ENCODE measurements at regions not wholly inside any gene's neighbourhood (a gene's known extent, or its start where the extent isn't known, plus 50 kb on each side); places are given as distances from the start of the nearest gene placed in this dataset.

- no peaks in the 10 kb centered on the region for H3K9me3 ChIP-seq (ENCODE audit: insufficient read depth, low read depth, low read length)
- no peaks in the 10 kb centered on the region for H3K4me1 ChIP-seq (ENCODE audit: insufficient read depth, low read length)
- H3K27ac ChIP-seq (ENCODE audit: low read depth, low read length): no peak overlapping the region
- no peak overlapping the region for H3K9ac ChIP-seq (ENCODE audit: low read depth, low read length)
- no peaks in the 10 kb centered on the region for H3K27me3 ChIP-seq (ENCODE audit: insufficient read depth, low read length)
- H3K4me3 ChIP-seq (ENCODE audit: low read length): no peak overlapping the region
- no peaks in the 10 kb centered on the region for H3K36me3 ChIP-seq (ENCODE audit: insufficient read depth, low read length)
Measured at GRCh38 chr3:137438561-137438960, 325.6 kb upstream of the SOX14 start.

DNA sequence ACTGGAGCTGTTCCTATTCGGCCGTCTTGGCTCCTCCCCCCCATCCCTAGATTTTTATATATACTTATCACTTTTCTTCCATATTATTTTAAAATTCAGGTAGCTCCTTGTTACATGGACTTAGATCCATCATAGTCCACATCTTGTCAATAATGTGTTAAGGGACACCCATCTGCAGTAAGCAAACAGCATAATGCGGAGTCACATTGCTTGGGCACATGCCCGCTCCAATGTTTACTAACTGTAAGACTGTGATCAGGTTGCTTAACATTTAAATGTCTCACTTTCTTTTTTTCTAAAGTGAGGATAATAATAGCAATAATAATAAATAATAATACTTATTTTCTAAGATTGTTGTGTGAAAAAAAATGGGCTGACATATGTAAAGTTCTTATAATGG, 303.2 kb upstream of the SOX14 start:
- WGBS: 95% methylated on average over 4 of the region's 4 CpGs
- H3K4me1 ChIP-seq (ENCODE audit: insufficient read depth, low read length): no peaks in the 10 kb centered on the region
- H3K4me3 ChIP-seq (ENCODE audit: low read length): no peak overlapping the region; the same call in 1 of the 2 replicates
- H3K9ac ChIP-seq (ENCODE audit: low read depth, low read length): no peak overlapping the region
- H3K36me3 ChIP-seq (ENCODE audit: insufficient read depth, low read length): no peaks in the 10 kb centered on the region
- H3K27ac ChIP-seq (ENCODE audit: low read depth, low read length): no peak overlapping the region
- H3K27me3 ChIP-seq (ENCODE audit: insufficient read depth, low read length): no peaks in the 10 kb centered on the region
- no peaks in the 10 kb centered on the region for H3K9me3 ChIP-seq (ENCODE audit: insufficient read depth, low read depth, low read length)

- no peaks in the 10 kb centered on the region for H3K36me3 ChIP-seq (ENCODE audit: insufficient read depth, low read length)
- H3K9ac ChIP-seq (ENCODE audit: low read depth, low read length): no peak overlapping the region
- WGBS: 86% methylated on average over 5 of the region's 5 CpGs
- no peak overlapping the region for H3K4me3 ChIP-seq (ENCODE audit: low read length)
- no peak overlapping the region for H3K27ac ChIP-seq (ENCODE audit: low read depth, low read length)
- H3K9me3 ChIP-seq (ENCODE audit: insufficient read depth, low read depth, low read length): no peaks in the 10 kb centered on the region
- no peaks in the 10 kb centered on the region for H3K27me3 ChIP-seq (ENCODE audit: insufficient read depth, low read length)
- H3K4me1 ChIP-seq (ENCODE audit: insufficient read depth, low read length): peaks cover 6% of the 10 kb centered on the region; the same call in 1 of the 2 replicates
Measured at GRCh38 chr3:137463131-137463530, 301.0 kb upstream of the SOX14 start.

- no peak overlapping the region for H3K4me3 ChIP-seq (ENCODE audit: low read length)
- WGBS: 88% methylated on average over 3 of the region's 4 CpGs
- H3K36me3 ChIP-seq (ENCODE audit: insufficient read depth, low read length): no peaks in the 10 kb centered on the region
- H3K27ac ChIP-seq (ENCODE audit: low read depth, low read length): no peak overlapping the region
- no peaks in the 10 kb centered on the region for H3K9me3 ChIP-seq (ENCODE audit: insufficient read depth, low read depth, low read length)
- H3K27me3 ChIP-seq (ENCODE audit: insufficient read depth, low read length): no peaks in the 10 kb centered on the region
- no peak overlapping the region for H3K9ac ChIP-seq (ENCODE audit: low read depth, low read length)
- H3K4me1 ChIP-seq (ENCODE audit: insufficient read depth, low read length): peaks cover 14% of the 10 kb centered on the region
Measured at GRCh38 chr3:137464341-137464740, 299.8 kb upstream of the SOX14 start.

- no peaks in the 10 kb centered on the region for H3K27me3 ChIP-seq (ENCODE audit: insufficient read depth, low read length)
- WGBS: 62% methylated on average over 6 of the region's 7 CpGs
- H3K36me3 ChIP-seq (ENCODE audit: insufficient read depth, low read length): no peaks in the 10 kb centered on the region
- H3K4me3 ChIP-seq (ENCODE audit: low read length): no peak overlapping the region
- H3K27ac ChIP-seq (ENCODE audit: low read depth, low read length): no peak overlapping the region
- H3K4me1 ChIP-seq (ENCODE audit: insufficient read depth, low read length): peaks cover 14% of the 10 kb centered on the region
- no peaks in the 10 kb centered on the region for H3K9me3 ChIP-seq (ENCODE audit: insufficient read depth, low read depth, low read length)
- H3K9ac ChIP-seq (ENCODE audit: low read depth, low read length): no peak overlapping the region
Measured at GRCh38 chr3:137468446-137468845, 295.7 kb upstream of the SOX14 start.

DNA sequence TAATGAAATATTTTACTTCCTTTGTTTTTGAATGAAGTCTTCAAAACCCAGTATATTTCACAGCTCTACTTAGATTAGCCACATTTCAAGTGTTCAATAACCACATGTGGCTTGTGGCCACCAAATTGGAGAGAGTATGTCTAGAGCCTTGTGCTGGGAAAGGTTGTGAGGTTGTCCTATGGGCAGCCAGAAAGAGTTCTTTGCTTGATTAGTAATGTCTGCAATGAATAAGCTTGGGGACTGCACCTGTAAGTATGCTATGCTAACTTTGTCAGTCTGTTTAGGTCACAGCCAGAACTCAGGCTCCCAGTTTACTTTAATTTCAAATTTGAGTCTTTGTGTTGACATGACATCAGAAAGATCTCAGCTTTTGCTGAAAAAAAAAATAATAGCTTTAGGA, 294.9 kb upstream of the SOX14 start:
- H3K4me1 ChIP-seq (ENCODE audit: insufficient read depth, low read length): peaks cover 14% of the 10 kb centered on the region
- no peaks in the 10 kb centered on the region for H3K27me3 ChIP-seq (ENCODE audit: insufficient read depth, low read length)
- H3K9ac ChIP-seq (ENCODE audit: low read depth, low read length): no peak overlapping the region
- no peaks in the 10 kb centered on the region for H3K36me3 ChIP-seq (ENCODE audit: insufficient read depth, low read length)
- no peaks in the 10 kb centered on the region for H3K9me3 ChIP-seq (ENCODE audit: insufficient read depth, low read depth, low read length)
- no peak overlapping the region for H3K4me3 ChIP-seq (ENCODE audit: low read length)
- no peak overlapping the region for H3K27ac ChIP-seq (ENCODE audit: low read depth, low read length)

- Histone ChIP-seq H3K27me3 (ENCODE audit: insufficient read depth, low read length) (no peaks in the 10 kb centered on the region), H3K4me1 (ENCODE audit: insufficient read depth, low read length) (peaks cover 14% of the 10 kb centered on the region), H3K4me3 (ENCODE audit: low read length) (no peak overlapping the region), H3K36me3 (ENCODE audit: insufficient read depth, low read length) (no peaks in the 10 kb centered on the region), H3K9ac (ENCODE audit: low read depth, low read length) (no peak overlapping the region), H3K9me3 (ENCODE audit: insufficient read depth, low read depth, low read length) (no peaks in the 10 kb centered on the region), H3K27ac (ENCODE audit: low read depth, low read length) (no peak overlapping the region)
- 93% methylated on average over 4 of the region's 4 CpGs for WGBS
Measured at GRCh38 chr3:137471130-137471529, 293.0 kb upstream of the SOX14 start.

DNA sequence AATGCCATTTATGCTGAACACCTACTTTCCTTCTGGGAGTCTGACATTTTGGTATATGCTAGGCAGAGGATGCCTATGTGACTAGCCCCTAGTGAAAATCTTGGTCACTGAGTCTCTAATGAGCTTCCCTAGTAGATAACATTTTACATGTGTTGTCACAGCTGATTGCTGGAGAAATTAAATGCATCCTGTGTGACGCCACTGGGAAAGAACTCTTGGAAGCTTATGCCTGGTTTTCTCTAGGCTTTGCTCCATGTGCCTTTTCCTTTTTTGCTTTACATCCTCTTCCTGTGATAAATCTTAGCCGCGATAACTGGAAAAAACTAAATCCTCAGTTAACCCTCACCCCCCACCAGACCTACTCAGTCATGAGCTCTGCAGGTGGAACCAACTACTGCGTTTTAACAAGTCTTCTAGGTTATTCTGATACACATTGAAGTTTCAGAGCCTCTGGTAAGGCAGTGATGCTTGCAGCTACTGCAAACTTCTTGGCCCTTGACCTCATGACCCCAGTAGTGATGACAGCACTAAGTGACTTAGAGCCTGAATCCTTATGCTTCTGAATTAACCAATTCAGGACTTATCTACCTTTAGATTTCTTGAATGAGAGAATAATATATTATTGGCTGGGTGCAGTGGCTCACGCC, 292.4 kb upstream of the SOX14 start:
- Histone ChIP-seq H3K9ac (ENCODE audit: low read depth, low read length) (no peak overlapping the region), H3K36me3 (ENCODE audit: insufficient read depth, low read length) (no peaks in the 10 kb centered on the region), H3K4me3 (ENCODE audit: low read length) (no peak overlapping the region), H3K27me3 (ENCODE audit: insufficient read depth, low read length) (no peaks in the 10 kb centered on the region), H3K27ac (ENCODE audit: low read depth, low read length) (no peak overlapping the region), H3K9me3 (ENCODE audit: insufficient read depth, low read depth, low read length) (no peaks in the 10 kb centered on the region), H3K4me1 (ENCODE audit: insufficient read depth, low read length) (peaks cover 14% of the 10 kb centered on the region)
- WGBS: 94% methylated on average over 5 of the region's 5 CpGs

- no peak overlapping the region for H3K9ac ChIP-seq (ENCODE audit: low read depth, low read length)
- H3K27me3 ChIP-seq (ENCODE audit: insufficient read depth, low read length): no peaks in the 10 kb centered on the region
- WGBS: 94% methylated on average over 5 of the region's 6 CpGs
- no peak overlapping the region for H3K27ac ChIP-seq (ENCODE audit: low read depth, low read length)
- no peak overlapping the region for H3K4me3 ChIP-seq (ENCODE audit: low read length)
- H3K9me3 ChIP-seq (ENCODE audit: insufficient read depth, low read depth, low read length): peaks cover 4% of the 10 kb centered on the region
- H3K36me3 ChIP-seq (ENCODE audit: insufficient read depth, low read length): no peaks in the 10 kb centered on the region
- no peaks in the 10 kb centered on the region for H3K4me1 ChIP-seq (ENCODE audit: insufficient read depth, low read length)
Measured at GRCh38 chr3:137477614-137478013, 286.5 kb upstream of the SOX14 start.

- Histone ChIP-seq H3K27me3 (ENCODE audit: insufficient read depth, low read length) (no peaks in the 10 kb centered on the region), H3K27ac (ENCODE audit: low read depth, low read length) (no peak overlapping the region), H3K9ac (ENCODE audit: low read depth, low read length) (no peak overlapping the region), H3K4me3 (ENCODE audit: low read length) (no peak overlapping the region), H3K4me1 (ENCODE audit: insufficient read depth, low read length) (no peaks in the 10 kb centered on the region), H3K36me3 (ENCODE audit: insufficient read depth, low read length) (no peaks in the 10 kb centered on the region), H3K9me3 (ENCODE audit: insufficient read depth, low read depth, low read length) (no peaks in the 10 kb centered on the region)
- 89% methylated on average over 29 of the region's 29 CpGs for WGBS
Measured at GRCh38 chr3:137509354-137510045, 254.6 kb upstream of the SOX14 start.

- no peaks in the 10 kb centered on the region for H3K4me1 ChIP-seq (ENCODE audit: insufficient read depth, low read length)
- no peak overlapping the region for H3K27ac ChIP-seq (ENCODE audit: low read depth, low read length)
- no peaks in the 10 kb centered on the region for H3K27me3 ChIP-seq (ENCODE audit: insufficient read depth, low read length)
- H3K9ac ChIP-seq (ENCODE audit: low read depth, low read length): no peak overlapping the region
- H3K4me3 ChIP-seq (ENCODE audit: low read length): no peak overlapping the region
- no peaks in the 10 kb centered on the region for H3K36me3 ChIP-seq (ENCODE audit: insufficient read depth, low read length)
- no peaks in the 10 kb centered on the region for H3K9me3 ChIP-seq (ENCODE audit: insufficient read depth, low read depth, low read length)
- WGBS: 87% methylated on average over 1 of the region's 1 CpG
Measured at GRCh38 chr3:137511655-137512054, 252.5 kb upstream of the SOX14 start.

DNA sequence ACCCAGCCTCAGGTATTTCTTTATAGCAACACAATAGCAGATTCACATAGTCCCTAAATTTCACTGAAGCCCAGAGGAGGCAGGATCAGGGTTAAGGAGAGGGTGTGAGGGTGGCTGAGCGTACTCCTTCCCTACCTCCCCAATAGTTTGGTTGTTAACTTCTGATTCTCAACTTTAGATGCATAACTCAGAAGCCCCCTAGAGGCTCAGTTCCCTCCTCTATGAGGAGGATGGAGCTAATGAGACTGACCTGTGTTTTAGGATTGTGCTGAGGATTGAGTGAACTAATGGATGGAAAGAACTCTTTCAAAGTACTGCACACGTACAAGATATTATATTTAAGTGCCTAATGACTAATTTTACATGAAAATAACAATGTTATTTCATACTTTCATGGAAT, 249.3 kb upstream of the SOX14 start:
- no CpG with 5 or more reads among the region's 2 CpGs for WGBS
- Histone ChIP-seq H3K9ac (ENCODE audit: low read depth, low read length) (no peak overlapping the region), H3K9me3 (ENCODE audit: insufficient read depth, low read depth, low read length) (no peaks in the 10 kb centered on the region), H3K4me1 (ENCODE audit: insufficient read depth, low read length) (no peaks in the 10 kb centered on the region), H3K27ac (ENCODE audit: low read depth, low read length) (no peak overlapping the region), H3K4me3 (ENCODE audit: low read length) (no peak overlapping the region), H3K27me3 (ENCODE audit: insufficient read depth, low read length) (no peaks in the 10 kb centered on the region), H3K36me3 (ENCODE audit: insufficient read depth, low read length) (no peaks in the 10 kb centered on the region)

Data from HUES64 (cell line).